Activated CD4-positive, alpha-beta T cell treated with anti-CD3 and anti-CD28 coated beads, Interleukin-2, amount 50 U/mL, for 16 hours (primary cell): ENCODE measurements at regions not wholly inside any gene's neighbourhood (a gene's known extent, or its start where the extent isn't known, plus 50 kb on each side); places are given as distances from the start of the nearest gene placed in this dataset.

Experiments used
- DNase-seq: peaks from one replicate; pipeline ENCODE4 v3.0.0-alpha.2; 2020

DNA sequence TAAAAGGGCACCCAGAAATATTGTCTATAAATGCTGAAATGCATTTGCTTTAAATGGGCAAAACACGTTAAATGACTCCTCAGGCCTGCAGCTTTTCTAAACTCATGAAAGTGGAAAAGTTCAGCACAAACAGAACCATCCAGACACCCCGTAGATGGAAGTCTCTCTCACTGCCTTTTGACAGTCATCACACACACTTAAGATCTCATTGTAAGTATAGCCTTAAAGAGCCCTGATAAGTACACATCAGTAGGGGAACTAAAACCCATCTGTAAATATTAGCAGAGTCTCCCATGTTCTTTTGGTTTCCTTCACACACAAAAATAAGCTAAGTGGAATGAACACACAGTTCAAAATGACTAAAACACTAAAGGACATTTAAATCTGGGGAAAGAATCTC lies 166.7 kb downstream of the LTN1 start:
- no peak for DNase-seq

DNA sequence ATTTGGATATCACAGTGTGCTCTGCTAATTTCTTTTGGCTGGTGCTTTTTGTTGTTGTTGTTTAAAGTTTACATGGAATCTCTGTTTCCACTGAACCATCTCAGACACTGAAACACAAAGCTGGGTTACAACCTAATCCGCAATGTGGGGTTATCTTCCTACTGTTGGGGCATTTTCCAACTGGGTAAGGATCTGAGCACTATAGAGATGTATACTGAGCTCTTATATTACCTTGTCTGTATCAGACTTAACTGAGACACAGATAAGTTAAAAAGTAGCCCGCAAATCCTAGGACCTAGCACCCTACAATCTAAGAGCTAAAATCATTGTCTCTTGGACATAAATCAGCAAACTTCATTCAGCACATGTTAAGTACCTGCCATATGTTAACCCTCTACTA lies 169.2 kb downstream of the LTN1 start:
- no peak for DNase-seq

GRCh38 chr21:28822486-28823335 lies 170.0 kb downstream of the LTN1 start:
- no peak for DNase-seq

GRCh38 chr21:28822123-28822399 lies 170.6 kb downstream of the LTN1 start:
- no peak for DNase-seq

GRCh38 chr21:28821276-28822122 lies 171.2 kb downstream of the LTN1 start:
- DNase-seq: no peak

GRCh38 chr21:28818663-28819278 lies 173.9 kb downstream of the LTN1 start:
- no peak for DNase-seq

GRCh38 chr21:28817871-28818270 lies 174.8 kb downstream of the LTN1 start:
- no peak for DNase-seq

DNA sequence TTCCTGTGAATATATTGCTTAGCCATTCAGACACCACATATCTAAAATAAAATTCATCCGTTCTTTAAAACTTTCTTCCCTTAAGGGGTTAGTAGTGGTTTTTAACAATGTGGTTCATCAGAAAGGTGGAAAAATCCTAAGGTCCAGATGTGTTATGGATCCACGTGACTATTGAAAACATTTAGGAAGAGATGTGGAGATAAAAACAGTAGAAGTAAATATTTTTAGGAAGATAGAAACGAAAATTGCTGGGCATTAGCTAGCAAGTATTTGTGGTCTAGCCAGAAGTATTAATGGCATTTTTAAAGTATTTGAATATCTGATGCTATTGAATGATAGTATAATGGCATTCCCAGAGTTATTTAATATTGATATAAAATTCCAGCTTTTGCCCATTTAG lies 180.8 kb downstream of the LTN1 start:
- no peak for DNase-seq

DNA sequence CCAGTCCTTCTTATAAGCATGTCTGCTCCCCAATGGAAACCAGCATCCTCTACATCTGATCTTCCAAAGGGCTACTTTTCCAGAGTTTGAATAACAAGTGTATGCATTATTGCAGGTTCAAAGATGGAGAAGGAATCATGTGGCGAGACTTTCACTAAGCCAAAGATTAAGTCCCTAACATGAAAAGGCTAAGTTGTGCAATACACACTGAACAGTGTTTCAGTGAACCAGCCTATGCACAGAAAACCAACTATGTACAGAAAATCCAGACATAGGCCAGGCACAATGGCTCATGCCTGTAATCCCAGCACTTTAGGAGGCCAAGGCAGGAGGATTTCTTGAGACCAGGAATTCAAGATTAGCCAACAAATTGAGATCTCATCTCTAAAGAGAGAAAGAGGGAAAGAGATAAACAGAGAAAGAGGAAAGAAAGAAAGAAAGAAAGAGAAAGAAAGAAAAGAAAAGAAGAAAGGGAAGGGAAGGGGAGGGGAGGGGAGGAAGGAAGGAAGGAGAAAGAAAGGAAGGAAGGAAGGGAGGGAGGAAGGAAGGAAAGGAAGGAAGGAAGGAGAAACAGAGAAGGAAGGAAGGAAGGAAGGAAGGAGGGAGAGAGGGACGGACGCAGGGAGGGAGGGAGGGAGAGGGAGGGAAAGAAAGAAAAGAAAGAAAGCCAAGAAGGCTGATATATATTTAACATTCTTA lies 181.7 kb downstream of the LTN1 start:
- DNase-seq: no peak

DNA sequence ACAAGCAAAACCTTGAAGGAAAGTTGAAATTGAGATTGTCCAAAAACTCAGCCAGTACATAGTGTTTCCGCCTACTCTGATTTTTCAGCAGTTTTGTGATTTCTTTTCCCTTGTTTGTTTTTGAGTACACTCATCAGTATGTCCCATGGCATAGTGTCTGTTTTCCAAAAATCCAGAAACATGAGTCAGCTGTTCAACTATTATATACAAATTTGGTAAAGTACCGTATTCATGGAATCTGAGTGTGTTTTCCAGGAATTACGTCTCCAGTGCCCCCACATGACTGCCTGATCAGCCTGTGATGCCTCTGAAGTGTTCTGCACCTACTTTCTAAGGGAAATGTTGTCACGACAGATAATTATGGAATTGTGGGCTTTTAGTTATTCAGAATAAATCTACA lies 186.8 kb downstream of the LTN1 start:
- no peak for DNase-seq

GRCh38 chr21:28804089-28804670 lies 188.5 kb downstream of the LTN1 start:
- no peak for DNase-seq

DNA sequence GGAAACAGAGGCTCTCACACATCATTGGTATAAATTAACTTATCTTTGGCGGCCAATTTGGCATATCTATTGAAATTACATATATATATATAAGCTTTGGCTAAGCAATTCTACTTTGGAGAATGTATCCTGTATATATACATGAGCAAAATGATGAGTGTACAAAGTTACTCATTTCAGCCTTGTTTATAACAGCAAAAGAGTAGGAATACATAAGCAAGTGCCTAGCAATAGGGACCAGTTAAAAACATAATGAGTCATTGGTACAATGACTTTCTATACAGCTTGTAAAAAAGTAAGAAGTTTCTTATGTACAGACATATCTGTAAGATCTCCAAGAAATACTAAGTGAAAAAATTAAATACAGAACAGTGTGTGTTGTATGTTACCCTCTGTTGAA lies 190.8 kb downstream of the LTN1 start:
- DNase-seq: no peak

GRCh38 chr21:28799926-28800325 lies 192.8 kb downstream of the LTN1 start:
- no peak for DNase-seq

- no peak for DNase-seq
These were observed 193.9 kb downstream of the LTN1 start for GRCh38 chr21:28798798-28799197.

DNA sequence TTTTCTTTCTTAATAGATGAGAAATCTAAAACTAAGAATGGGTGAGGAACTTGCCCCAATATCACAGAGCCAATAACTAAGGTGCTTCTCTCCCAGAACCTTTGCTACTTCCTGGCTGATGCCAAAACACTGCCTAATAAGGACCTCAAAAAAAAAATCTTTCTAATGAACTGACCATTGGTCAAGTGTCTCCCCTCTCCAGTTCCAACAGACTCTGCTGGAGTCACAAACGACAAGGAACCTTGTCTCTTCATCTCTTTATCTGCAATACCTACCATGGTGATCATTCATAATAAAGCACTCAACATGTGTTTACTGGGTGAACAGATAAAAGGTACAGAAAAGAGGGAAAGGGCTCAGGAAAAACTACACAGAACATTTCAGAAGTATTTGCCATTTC lies 197.4 kb downstream of the LTN1 start:
- no peak for DNase-seq

GRCh38 chr21:28794371-28794851 lies 198.3 kb downstream of the LTN1 start:
- DNase-seq: no peak

- no peak for DNase-seq
These were observed 199.6 kb downstream of the LTN1 start for GRCh38 chr21:28793043-28793442.

GRCh38 chr21:28791595-28792282 lies 200.9 kb downstream of the LTN1 start:
- no peak for DNase-seq

DNA sequence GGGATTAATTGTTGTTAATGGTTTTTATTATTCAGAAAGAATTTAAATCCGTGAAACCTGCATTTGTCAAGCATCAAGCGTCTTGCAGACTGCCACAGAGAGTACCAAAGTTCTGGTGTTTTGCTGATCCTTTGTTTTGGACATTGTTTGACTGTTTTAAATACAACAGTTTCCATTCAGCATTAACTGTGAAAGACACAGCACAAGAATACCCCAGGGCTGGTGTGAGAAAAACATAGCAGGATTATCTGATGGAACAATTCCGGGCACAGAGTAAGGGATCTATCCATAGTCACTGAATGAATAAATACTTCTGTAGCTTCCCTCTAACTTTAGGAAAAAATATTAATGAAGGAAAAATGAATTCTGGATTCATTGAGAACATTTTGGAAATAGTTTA lies 202.3 kb downstream of the LTN1 start:
- DNase-seq: no peak

DNA sequence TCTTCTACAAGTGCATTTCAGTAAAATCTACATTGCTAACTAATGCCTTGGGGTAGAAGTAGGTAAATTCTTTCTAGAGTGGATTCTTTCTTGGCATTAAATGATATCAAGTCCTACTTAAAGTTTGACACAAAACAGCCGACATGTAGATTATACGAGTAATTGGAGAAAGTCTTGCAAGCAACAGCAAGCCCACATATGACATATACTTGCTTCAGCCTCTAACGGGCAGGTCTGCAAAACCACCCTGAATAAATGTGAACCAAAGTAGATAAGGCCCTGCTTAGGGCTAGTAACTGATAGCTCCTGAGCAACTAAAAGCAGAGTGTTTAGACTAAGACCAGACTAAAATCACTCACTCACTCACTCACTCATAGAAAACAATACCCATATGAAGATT lies 203.2 kb downstream of the LTN1 start:
- DNase-seq: no peak

DNA sequence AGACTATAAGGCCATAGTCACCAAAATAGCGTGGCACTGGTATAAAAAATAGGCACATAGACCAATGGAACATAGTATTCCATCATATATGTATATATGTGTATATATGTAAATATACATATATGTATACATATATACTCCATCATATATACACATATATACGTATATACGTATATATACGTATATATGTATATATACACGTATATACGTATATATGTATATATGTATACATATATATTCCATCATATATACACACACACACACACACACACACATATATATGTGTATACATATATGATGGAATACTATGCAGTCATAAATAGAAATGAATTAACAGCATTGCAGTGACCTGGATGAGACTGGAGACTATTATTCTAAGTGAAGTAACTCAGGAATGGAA lies 204.6 kb downstream of the LTN1 start:
- DNase-seq: no peak

- no peak for DNase-seq
These were observed 209.0 kb downstream of the LTN1 start for GRCh38 chr21:28783641-28784185.
